Ammon's horn (tissue), 1 donor: ENCODE measurements at regions not wholly inside any gene's neighbourhood (a gene's known extent, or its start where the extent isn't known, plus 50 kb on each side); places are given as distances from the start of the nearest gene placed in this dataset.

ENCODE experiments used
- DNase-seq: peaks from one replicate; pipeline ENCODE4 v3.0.0-alpha.2; 2016; ENCODE audit warnings: low spot score

- DNase-seq: no peak
Measured at GRCh38 chr3:102748646-102749045, 313.8 kb downstream of the ZPLD1 start.

- no peak for DNase-seq
Measured at GRCh38 chr3:102750322-102750721, 315.5 kb downstream of the ZPLD1 start.

GRCh38 chr3:102753901-102754300 lies 319.1 kb downstream of the ZPLD1 start:
- no peak for DNase-seq

- no peak for DNase-seq
Measured at GRCh38 chr3:102756706-102757105, 321.9 kb downstream of the ZPLD1 start.

GRCh38 chr3:102757950-102758349 lies 323.1 kb downstream of the ZPLD1 start:
- DNase-seq: no peak

GRCh38 chr3:102761766-102762165 lies 327.0 kb downstream of the ZPLD1 start:
- DNase-seq: no peak

GRCh38 chr3:102790747-102791325 lies 356.0 kb downstream of the ZPLD1 start:
- no peak for DNase-seq

GRCh38 chr3:102791641-102792589 lies 357.1 kb downstream of the ZPLD1 start:
- DNase-seq: no peak

GRCh38 chr3:102796804-102797203 lies 362.0 kb downstream of the ZPLD1 start:
- no peak for DNase-seq

- no peak for DNase-seq
Measured at GRCh38 chr3:102802819-102803420, 368.1 kb downstream of the ZPLD1 start.

GRCh38 chr3:102810937-102811336 lies 376.1 kb downstream of the ZPLD1 start:
- no peak for DNase-seq

GRCh38 chr3:102826636-102827035 lies 391.8 kb downstream of the ZPLD1 start:
- DNase-seq: no peak

- DNase-seq: no peak
Measured at GRCh38 chr3:102827386-102827785, 392.6 kb downstream of the ZPLD1 start.

- DNase-seq: no peak
Measured at GRCh38 chr3:102830415-102830814, 395.6 kb downstream of the ZPLD1 start.

- DNase-seq: no peak
Measured at GRCh38 chr3:102841866-102842265, 407.1 kb downstream of the ZPLD1 start.

- no peak for DNase-seq
Measured at GRCh38 chr3:102866845-102867244, 432.0 kb downstream of the ZPLD1 start.

GRCh38 chr3:102883515-102883914 lies 448.7 kb downstream of the ZPLD1 start:
- DNase-seq: no peak

GRCh38 chr3:102885289-102885688 lies 450.5 kb downstream of the ZPLD1 start:
- DNase-seq: no peak

GRCh38 chr3:102887431-102887830 lies 452.6 kb downstream of the ZPLD1 start:
- DNase-seq: no peak

- no peak for DNase-seq
Measured at GRCh38 chr3:102896851-102897621, 462.2 kb downstream of the ZPLD1 start.

- no peak for DNase-seq
Measured at GRCh38 chr3:102904629-102905028, 469.8 kb downstream of the ZPLD1 start.

GRCh38 chr3:102905811-102906210 lies 471.0 kb downstream of the ZPLD1 start:
- no peak for DNase-seq
